Panc1 (cell line): ENCODE measurements at regions not wholly inside any gene's neighbourhood (a gene's known extent, or its start where the extent isn't known, plus 50 kb on each side); places are given as distances from the start of the nearest gene placed in this dataset.

Experiments
- POLR2AphosphoS5 ChIP-seq: IDR thresholded peaks from 2 replicates; pipeline ENCODE4 v1.6.1; 2012; ENCODE audit warnings: mild to moderate bottlenecking, low read depth, low read length, moderate library complexity
- TCF7L2 ChIP-seq: IDR thresholded peaks from 2 replicates; pipeline ENCODE4 v1.6.1; 2011; ENCODE audit warnings: mild to moderate bottlenecking, low read depth, low read length, inconsistent platforms
- TF ChIP-seq, protein P1 (sequence below): fragments of 450-650 bp; IDR thresholded peaks from 2 replicates; pipeline ENCODE4 v1.5.1; 2017; ENCODE audit warnings: mild to moderate bottlenecking

DNA sequence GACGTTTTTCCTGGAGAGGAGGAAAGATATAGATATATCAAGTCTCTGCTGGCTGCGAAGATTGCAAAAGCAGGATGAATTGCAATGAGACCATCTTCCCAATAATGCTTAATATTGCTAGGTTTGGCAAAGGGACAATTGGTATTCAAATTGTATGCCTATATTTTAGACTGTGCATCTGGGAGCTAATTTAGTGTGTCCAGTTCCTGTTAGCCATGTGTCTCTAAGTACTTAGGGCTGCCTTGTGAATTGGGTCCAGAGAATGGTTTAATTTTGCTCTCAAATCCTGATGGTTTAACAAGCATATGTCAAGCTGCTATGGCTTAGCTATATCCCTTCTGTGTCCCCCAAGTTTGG is 97.6 kb upstream of the ZNF366 start:
- TF ChIP-seq POLR2AphosphoS5 (no peak), TCF7L2 (no peak)
- TF ChIP-seq, protein P1, sequence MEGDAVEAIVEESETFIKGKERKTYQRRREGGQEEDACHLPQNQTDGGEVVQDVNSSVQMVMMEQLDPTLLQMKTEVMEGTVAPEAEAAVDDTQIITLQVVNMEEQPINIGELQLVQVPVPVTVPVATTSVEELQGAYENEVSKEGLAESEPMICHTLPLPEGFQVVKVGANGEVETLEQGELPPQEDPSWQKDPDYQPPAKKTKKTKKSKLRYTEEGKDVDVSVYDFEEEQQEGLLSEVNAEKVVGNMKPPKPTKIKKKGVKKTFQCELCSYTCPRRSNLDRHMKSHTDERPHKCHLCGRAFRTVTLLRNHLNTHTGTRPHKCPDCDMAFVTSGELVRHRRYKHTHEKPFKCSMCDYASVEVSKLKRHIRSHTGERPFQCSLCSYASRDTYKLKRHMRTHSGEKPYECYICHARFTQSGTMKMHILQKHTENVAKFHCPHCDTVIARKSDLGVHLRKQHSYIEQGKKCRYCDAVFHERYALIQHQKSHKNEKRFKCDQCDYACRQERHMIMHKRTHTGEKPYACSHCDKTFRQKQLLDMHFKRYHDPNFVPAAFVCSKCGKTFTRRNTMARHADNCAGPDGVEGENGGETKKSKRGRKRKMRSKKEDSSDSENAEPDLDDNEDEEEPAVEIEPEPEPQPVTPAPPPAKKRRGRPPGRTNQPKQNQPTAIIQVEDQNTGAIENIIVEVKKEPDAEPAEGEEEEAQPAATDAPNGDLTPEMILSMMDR, result no peak
